GM12878 (cell line): ENCODE measurements at regions not wholly inside any gene's neighbourhood (a gene's known extent, or its start where the extent isn't known, plus 50 kb on each side); places are given as distances from the start of the nearest gene placed in this dataset.

Source experiments
- FOS ChIP-seq: IDR thresholded peaks from 3 replicates; pipeline ENCODE4 v1.6.1; 2011; ENCODE audit warnings: borderline replicate concordance; ENCODE audit not compliant: insufficient read length; ENCODE audit errors: extremely low read depth
- GABPA ChIP-seq: IDR thresholded peaks from 2 replicates; pipeline ENCODE4 v1.6.1; 2014; ENCODE audit warnings: antibody characterized with exemption, low read depth, mild to moderate bottlenecking, inconsistent platforms
- HDAC6 ChIP-seq: fragments of 200-600 bp; sonication (generic); IDR thresholded peaks from one replicate; pipeline ENCODE4 v1.8.0; 2017; ENCODE audit warnings: antibody characterized with exemption; ENCODE audit not compliant: unreplicated experiment
- IKZF2 ChIP-seq, 2 experiments: fragments of 450-650 bp; IDR thresholded peaks; 2 replicates each; pipeline ENCODE4 v1.6.1; 2017; ENCODE audit warnings: mild to moderate bottlenecking in 2 of 2, moderate library complexity in 2 of 2
- MXI1 ChIP-seq: fragments of 150-350 bp; IDR thresholded peaks from 2 replicates; pipeline ENCODE4 v1.6.1; 2011; ENCODE audit warnings: low read depth, mild to moderate bottlenecking, inconsistent platforms, low read length, improper control_type of control experiment
- NFXL1 ChIP-seq: fragments of 450-650 bp; IDR thresholded peaks from 2 replicates; pipeline ENCODE4 v1.6.1; 2017; ENCODE audit warnings: antibody characterized with exemption, mild to moderate bottlenecking, borderline replicate concordance
- ZZZ3 ChIP-seq: IDR thresholded peaks from 2 replicates; pipeline ENCODE4 v1.6.1; 2011; ENCODE audit warnings: low read depth; ENCODE audit not compliant: control insufficient read depth, insufficient read length
- TF ChIP-seq, protein P1 (sequence below), 3 experiments: IDR thresholded peaks in 2 of 3; conservative IDR thresholded peaks in 1 of 3; 2 replicates each; pipeline ENCODE4 v1.5.1; 2011; ENCODE audit warnings: low read depth in 3 of 3, low read length in 3 of 3, mild to moderate bottlenecking in 3 of 3, control low read depth in 2 of 3, moderate library complexity in 2 of 3, inconsistent platforms in 1 of 3, mixed read lengths in 1 of 3; ENCODE audit not compliant: control insufficient read depth in 2 of 3, insufficient read depth in 1 of 3; ENCODE audit errors: extremely low read depth in 1 of 3

GRCh38 chr2:151087377-151087776, 174.3 kb downstream of the RBM43 start:
- TF ChIP-seq ZZZ3 (no peak), NFXL1 (no peak), MXI1 (no peak), IKZF2 (IDR thresholded peaks at IDR 0.05) (no peak), GABPA (no peak), HDAC6 (no peak), FOS (no peak)
- TF ChIP-seq, protein P1, sequence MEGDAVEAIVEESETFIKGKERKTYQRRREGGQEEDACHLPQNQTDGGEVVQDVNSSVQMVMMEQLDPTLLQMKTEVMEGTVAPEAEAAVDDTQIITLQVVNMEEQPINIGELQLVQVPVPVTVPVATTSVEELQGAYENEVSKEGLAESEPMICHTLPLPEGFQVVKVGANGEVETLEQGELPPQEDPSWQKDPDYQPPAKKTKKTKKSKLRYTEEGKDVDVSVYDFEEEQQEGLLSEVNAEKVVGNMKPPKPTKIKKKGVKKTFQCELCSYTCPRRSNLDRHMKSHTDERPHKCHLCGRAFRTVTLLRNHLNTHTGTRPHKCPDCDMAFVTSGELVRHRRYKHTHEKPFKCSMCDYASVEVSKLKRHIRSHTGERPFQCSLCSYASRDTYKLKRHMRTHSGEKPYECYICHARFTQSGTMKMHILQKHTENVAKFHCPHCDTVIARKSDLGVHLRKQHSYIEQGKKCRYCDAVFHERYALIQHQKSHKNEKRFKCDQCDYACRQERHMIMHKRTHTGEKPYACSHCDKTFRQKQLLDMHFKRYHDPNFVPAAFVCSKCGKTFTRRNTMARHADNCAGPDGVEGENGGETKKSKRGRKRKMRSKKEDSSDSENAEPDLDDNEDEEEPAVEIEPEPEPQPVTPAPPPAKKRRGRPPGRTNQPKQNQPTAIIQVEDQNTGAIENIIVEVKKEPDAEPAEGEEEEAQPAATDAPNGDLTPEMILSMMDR (IDR thresholded peaks at IDR 0.05 in 2 of 3, conservative IDR thresholded peaks at IDR 0.05 in 1 of 3; ENCODE audit: control insufficient read depth in 2 of 3, extremely low read depth in 1 of 3, insufficient read depth in 1 of 3, low read depth in 3 of 3, low read length in 3 of 3), result no peak
